GM12878 (cell line): ENCODE measurements at regions not wholly inside any gene's neighbourhood (a gene's known extent, or its start where the extent isn't known, plus 50 kb on each side); places are given as distances from the start of the nearest gene placed in this dataset.

Experiments used
- ATAC-seq: fragments of 200-7000 bp; cut with Tn5 transposase; 3 replicates; pipeline ENCODE4 v1.9.1; 2020; ENCODE audit warnings: mild to moderate bottlenecking, moderate library complexity
- BruUV-seq: library from RNA; stranded (reverse); fragments of 400-500 nt; replicated peaks from 2 replicates; lab custom pipeline; 2021; lab: Mats Ljungman, UMichigan
- CTCF ChIA-PET: fragments of 300-600 bp; sonication (Branson Sonifier 250); formaldehyde crosslinking; extraction: SDS; loops from one replicate; lab custom pipeline; 2021; ENCODE audit warnings: inconsistent platforms; lab: Yijun Ruan, JAX
- POLR2A ChIA-PET: fragments of 350-600 bp; formaldehyde crosslinking; extraction: SDS; loops from one replicate; lab custom pipeline; 2021; ENCODE audit warnings: inconsistent platforms; lab: Charles Lee
- RAD21 ChIA-PET: fragments of 300-600 bp; sonication (Branson Sonifier 250); formaldehyde crosslinking; loops from one replicate; lab custom pipeline; 2023; ENCODE audit warnings: antibody characterized with exemption; ENCODE audit not compliant: unreplicated experiment; lab: Charles Lee
- SMC1A ChIA-PET: fragments of 300-600 bp; sonication (Branson Sonifier 250); formaldehyde crosslinking; loops from one replicate; lab custom pipeline; 2023; ENCODE audit not compliant: unreplicated experiment, uncharacterized antibody; lab: Charles Lee
- DNase-seq: peaks from one replicate; pipeline ENCODE4 v3.0.0-alpha.2; 2011; ENCODE audit warnings: low read depth, low spot score
- FAIRE-seq: peaks from 3 replicates; lab custom pipeline; 2011; peaks lifted over from hg19 to GRCh38; lab: Jason Lieb, UNC
- H2AFZ ChIP-seq: 2 replicates; pipeline ENCODE4 v1.6.0; 2011; ENCODE audit warnings: low read depth, low read length, control low read depth; ENCODE audit not compliant: control insufficient read depth
- H3K27ac ChIP-seq: 2 replicates; pipeline ENCODE4 v1.5.1; 2011; ENCODE audit warnings: control low read depth; ENCODE audit not compliant: control insufficient read depth, insufficient read depth
- H3K27me3 ChIP-seq, 2 experiments: replicated peaks in 1 of 2; 2 replicates each; pipeline versions ENCODE4 v1.6.0 to v1.6.1; 2011; ENCODE audit warnings: low read length in 1 of 2; ENCODE audit not compliant: control insufficient read depth in 2 of 2, insufficient read depth in 2 of 2
- H3K36me3 ChIP-seq, 2 experiments: 2 replicates each; pipeline ENCODE4 v1.5.1; 2011; ENCODE audit warnings: low read length in 1 of 2; ENCODE audit not compliant: control insufficient read depth in 2 of 2, insufficient read depth in 2 of 2
- H3K4me1 ChIP-seq: 2 replicates; pipeline ENCODE4 v1.6.1; 2011; ENCODE audit warnings: mild to moderate bottlenecking, low read length, moderate library complexity, mixed read lengths; ENCODE audit not compliant: control insufficient read depth, insufficient read depth
- H3K4me2 ChIP-seq: 2 replicates; pipeline ENCODE4 v1.6.0; 2011; ENCODE audit warnings: control low read depth; ENCODE audit not compliant: control insufficient read depth, insufficient read depth
- H3K4me3 ChIP-seq: fragments of 200-600 bp; sonication (generic); 2 replicates; pipeline ENCODE4 v1.5.1; 2016
- H3K79me2 ChIP-seq: 2 replicates; pipeline ENCODE4 v1.6.0; 2011; ENCODE audit warnings: low read length; ENCODE audit not compliant: control insufficient read depth, insufficient read depth
- H3K9ac ChIP-seq: 2 replicates; pipeline ENCODE4 v1.8.0; 2011; ENCODE audit warnings: low read length, control low read depth, mixed read lengths; ENCODE audit not compliant: control insufficient read depth, insufficient read depth
- H3K9me3 ChIP-seq: replicated peaks from 3 replicates; pipeline ENCODE4 v1.5.1; 2011; ENCODE audit warnings: mild to moderate bottlenecking, low read length; ENCODE audit not compliant: control insufficient read depth, insufficient read depth
- H4K20me1 ChIP-seq: 2 replicates; pipeline ENCODE4 v1.6.0; 2011; ENCODE audit not compliant: control insufficient read depth, insufficient read depth
- CBX5 ChIP-seq: sonication (generic); IDR thresholded peaks from 2 replicates; pipeline ENCODE4 v1.6.1; 2016; ENCODE audit warnings: low read depth, moderate library complexity, mild to moderate bottlenecking, inconsistent platforms
- CTCF ChIP-seq, 3 experiments: IDR thresholded peaks in 2 of 3; conservative IDR thresholded peaks in 1 of 3; 2 replicates each; pipeline ENCODE4 v1.5.1; 2011; ENCODE audit warnings: low read depth in 3 of 3, low read length in 3 of 3, mild to moderate bottlenecking in 3 of 3, control low read depth in 2 of 3, moderate library complexity in 2 of 3, inconsistent platforms in 1 of 3, mixed read lengths in 1 of 3; ENCODE audit not compliant: control insufficient read depth in 2 of 3, insufficient read depth in 1 of 3; ENCODE audit errors: extremely low read depth in 1 of 3
- EED ChIP-seq: sonication (generic); IDR thresholded peaks from 2 replicates; pipeline ENCODE4 v1.6.1; 2016; ENCODE audit warnings: antibody characterized with exemption, low read depth
- GATAD2B ChIP-seq: fragments of 450-650 bp; conservative IDR thresholded peaks from 2 replicates; pipeline ENCODE4 v1.6.1; 2017; ENCODE audit warnings: low read depth, mild to moderate bottlenecking, moderate library complexity
- IRF3 ChIP-seq: fragments of 450-650 bp; IDR thresholded peaks from 2 replicates; pipeline ENCODE4 v1.6.1; 2014; ENCODE audit warnings: mild to moderate bottlenecking
- JUNB ChIP-seq: IDR thresholded peaks from 2 replicates; pipeline ENCODE4 v1.6.1; 2016; ENCODE audit warnings: antibody characterized with exemption, mild to moderate bottlenecking
- KDM1A ChIP-seq: fragments of 200-600 bp; sonication (generic); IDR thresholded peaks from 2 replicates; pipeline ENCODE4 v1.6.1; 2016; ENCODE audit warnings: borderline replicate concordance
- MEF2A ChIP-seq: IDR thresholded peaks from 2 replicates; pipeline ENCODE4 v1.6.1; 2011; ENCODE audit warnings: low read depth, mild to moderate bottlenecking, low read length, moderate library complexity; ENCODE audit not compliant: insufficient read depth
- NBN ChIP-seq: fragments of 450-650 bp; IDR thresholded peaks from 2 replicates; pipeline ENCODE4 v1.6.1; 2016
- NFYB ChIP-seq: IDR thresholded peaks from 2 replicates; pipeline ENCODE4 v1.6.1; 2011; ENCODE audit warnings: low read depth, mild to moderate bottlenecking, low read length, improper control_type of control experiment, moderate library complexity; ENCODE audit not compliant: insufficient read depth
- POLR2A ChIP-seq: IDR thresholded peaks from 2 replicates; pipeline ENCODE4 v1.6.1; 2011; ENCODE audit warnings: low read depth, mild to moderate bottlenecking, low read length
- PRDM15 ChIP-seq: fragments of 450-650 bp; formaldehyde crosslinking; IDR thresholded peaks from 2 replicates; pipeline ENCODE4 v1.4.0; 2020; ENCODE audit warnings: mild to moderate bottlenecking, moderate library complexity
- REST ChIP-seq: IDR thresholded peaks from 2 replicates; pipeline ENCODE4 v1.6.1; 2012; ENCODE audit warnings: mild to moderate bottlenecking, low read depth, low read length
- WGBS: methylation state at CpG from one replicate; pipeline ENCODE4 v1.1.6; 2016; ENCODE audit warnings: low lambda C conversion rate; ENCODE audit not compliant: insufficient replicate concordance, insufficient coverage; ENCODE audit errors: missing lambda C conversion rate; 5-methylcytosine and 5-hydroxymethylcytosine counted together
- in situ Hi-C: fragments of 300-500 bp; cut with MboI; formaldehyde crosslinking; loops from 9 replicates; pipeline ENCODE4 v1.14.3; 2018; ENCODE audit warnings: mixed read lengths
- intact Hi-C: fragments of 100-400 bp; cut with micrococcal nuclease; formaldehyde crosslinking; loops from one replicate; pipeline ENCODE4 v1.14.2; 2022; ENCODE audit not compliant: unreplicated experiment

GRCh38 chr7:125046767-125047166, 117.1 kb upstream of the POT1 start:
- no peaks in the 10 kb centered on the region for H3K36me3 ChIP-seq
- no peaks in the 10 kb centered on the region for H3K27me3 ChIP-seq
- no peak overlapping the region for H3K27ac ChIP-seq
- ATAC-seq: no peak
- FAIRE-seq: no peak
- POLR2A ChIA-PET: no interaction called here
- intact Hi-C loops (no loop called here), in situ Hi-C loops (no loop called here)
- DNase-seq: no peak
- WGBS: 25% methylated on average over 4 of the region's 6 CpGs
- H4K20me1 ChIP-seq: no peaks in the 10 kb centered on the region
- no peak overlapping the region for H3K4me2 ChIP-seq
- no peaks in the 10 kb centered on the region for H3K79me2 ChIP-seq
- SMC1A ChIA-PET: no interaction called here
- no peak overlapping the region for H3K9ac ChIP-seq
- H3K9me3 ChIP-seq: no peaks in the 10 kb centered on the region
- no peak overlapping the region for H2AFZ ChIP-seq
- CTCF ChIA-PET: no interaction called here
- RAD21 ChIA-PET: no interaction called here
- H3K4me3 ChIP-seq: no peak overlapping the region
- no TSS peak for BruUV-seq
- H3K4me1 ChIP-seq: no peaks in the 10 kb centered on the region
- TF ChIP-seq NFYB: no peak
- TF ChIP-seq CTCF (IDR thresholded peaks at IDR 0.05 in 2 of 3, conservative IDR thresholded peaks at IDR 0.05 in 1 of 3; ENCODE audit: control insufficient read depth in 2 of 3, extremely low read depth in 1 of 3, insufficient read depth in 1 of 3, low read depth in 3 of 3, low read length in 3 of 3): no peak
- no peak for TF ChIP-seq GATAD2B
- TF ChIP-seq NBN: no peak
- no peak for TF ChIP-seq PRDM15 (CRISPR knock-in tag)
- no peak for TF ChIP-seq POLR2A
- no peak for TF ChIP-seq IRF3
- no peak for TF ChIP-seq CBX5
- TF ChIP-seq EED: no peak
- no peak for TF ChIP-seq KDM1A
- TF ChIP-seq MEF2A: no peak
- no peak for TF ChIP-seq REST
- TF ChIP-seq JUNB: no peak
